ENCODE measurements at regions not wholly inside any gene's neighbourhood (a gene's known extent, or its start where the extent isn't known, plus 50 kb on each side); places are given as distances from the start of the nearest gene placed in this dataset.
"Not testable (repeated sequence)": the region's sequence is repeated elsewhere in the genome, so short reads cannot be mapped to it uniquely, and the experiment has no call there.

DNA sequence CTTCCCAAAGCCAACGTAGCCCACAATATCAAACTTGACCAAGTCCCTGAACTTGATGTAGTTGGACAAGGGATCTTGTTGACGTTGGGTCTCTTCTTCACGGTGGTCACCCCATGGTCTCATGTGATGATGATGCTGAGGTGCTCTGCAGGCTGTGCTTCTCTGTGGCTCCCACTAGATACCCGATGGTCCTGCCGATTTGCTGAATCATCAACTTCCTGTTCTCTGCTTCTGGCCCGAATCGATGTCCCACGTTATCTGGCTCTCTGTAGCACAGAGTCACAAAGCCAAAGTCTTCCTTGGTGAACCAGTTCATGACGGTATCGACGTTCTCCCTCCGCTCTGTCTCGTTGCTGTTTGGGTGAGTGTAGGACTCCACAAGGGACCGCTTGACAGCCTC is 201.0 kb downstream of the ADRA2C start:
- DNase-seq: not testable (repeated sequence)

DNA sequence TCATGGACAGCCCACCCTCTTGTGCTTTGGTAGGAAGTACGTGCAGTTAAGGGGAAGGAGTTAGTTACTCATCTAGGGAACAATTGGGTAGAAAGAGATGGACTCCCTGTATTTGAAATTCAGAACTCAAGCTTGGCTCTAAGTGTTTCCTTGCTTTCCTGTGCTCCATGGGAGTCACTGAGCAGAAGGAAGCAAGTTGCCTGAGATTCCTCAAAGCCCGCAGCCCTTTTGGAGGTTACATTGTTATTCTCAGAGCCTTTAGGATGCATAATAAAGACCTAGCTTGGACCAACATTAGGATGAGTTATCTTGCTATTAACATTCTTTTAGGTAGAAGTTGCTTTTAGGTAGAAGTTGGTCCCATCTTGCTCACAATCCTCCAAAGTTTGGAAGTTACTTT is 206.4 kb downstream of the ADRA2C start:
- not testable (repeated sequence) for DNase-seq

DNA sequence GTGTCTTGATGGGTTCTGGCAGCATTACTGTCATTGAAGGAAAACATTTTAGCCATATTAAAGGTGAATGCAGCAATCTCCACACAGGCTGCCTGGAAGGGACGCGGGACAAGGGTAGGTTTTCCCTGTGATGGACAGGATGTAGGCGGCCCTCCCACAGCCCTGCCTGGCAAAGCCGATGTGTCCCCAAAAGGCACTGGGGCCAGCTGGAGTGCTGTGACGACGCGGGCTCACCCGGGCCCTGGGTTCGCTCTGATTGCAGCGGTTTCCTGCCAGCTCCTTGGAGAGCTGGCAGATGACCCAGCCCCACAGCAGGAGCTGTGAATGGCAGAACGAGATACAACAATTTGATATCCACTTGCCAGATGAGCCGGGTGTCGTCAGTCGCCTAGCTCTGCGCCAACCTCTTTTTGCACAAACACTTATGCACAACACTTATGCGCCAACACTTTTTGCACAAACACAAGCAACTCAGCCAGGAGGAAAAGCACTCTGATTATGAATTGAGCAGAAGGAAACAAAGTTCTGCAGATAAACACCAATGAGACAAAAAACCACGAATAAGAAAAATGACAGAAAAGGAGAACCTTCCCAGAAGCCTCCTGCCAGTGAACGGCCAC is 207.5 kb downstream of the ADRA2C start:
- DNase-seq: not testable (repeated sequence)

DNA sequence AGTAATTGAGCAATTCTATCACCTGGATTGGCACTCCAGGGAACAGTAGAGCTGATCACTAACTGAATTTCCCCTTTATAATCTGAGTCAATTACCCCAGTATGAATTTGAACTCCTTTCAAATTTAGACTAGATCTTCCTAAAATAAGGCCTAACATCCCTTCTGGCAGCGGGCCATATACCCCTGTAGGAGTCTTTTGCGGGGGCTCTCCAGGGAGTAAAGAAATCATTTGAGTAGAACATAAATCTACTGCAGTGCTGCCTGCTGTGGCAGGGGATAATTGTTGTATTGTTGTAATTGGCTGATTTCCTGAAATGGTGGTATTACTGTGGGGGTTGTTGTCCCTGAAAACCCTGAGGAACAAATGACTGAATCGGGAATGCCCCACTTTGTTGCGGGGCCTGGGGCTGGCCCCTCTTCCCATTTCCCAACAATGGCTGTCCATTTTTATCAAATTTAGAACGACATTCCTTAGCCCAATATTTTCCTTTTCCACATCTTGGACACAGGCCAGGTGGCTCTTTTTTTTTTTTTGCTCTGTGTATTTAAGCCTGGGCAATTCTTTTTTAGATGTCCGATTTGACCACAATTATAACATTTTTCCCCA is 217.4 kb downstream of the ADRA2C start:
- DNase-seq: not testable (repeated sequence)

DNA sequence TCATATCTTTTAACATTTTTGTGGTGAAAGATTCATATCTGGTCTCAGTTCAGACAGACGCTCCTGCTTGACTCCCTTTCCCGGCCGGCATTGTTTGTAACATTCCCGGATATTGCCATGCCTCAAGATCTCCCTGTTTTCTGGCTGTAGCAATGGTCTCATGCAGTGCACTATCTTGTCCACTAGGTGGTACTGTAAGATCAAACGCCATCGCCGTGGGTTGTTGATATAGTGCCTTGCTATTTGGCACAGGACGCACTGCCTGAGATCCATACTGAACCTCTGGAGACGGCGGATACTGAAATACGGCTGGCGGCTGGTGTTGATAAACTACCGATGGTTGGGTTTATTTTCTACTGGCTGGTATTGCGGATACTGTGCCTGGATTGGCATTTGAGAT is 218.6 kb downstream of the ADRA2C start:
- not testable (repeated sequence) for DNase-seq

DNA sequence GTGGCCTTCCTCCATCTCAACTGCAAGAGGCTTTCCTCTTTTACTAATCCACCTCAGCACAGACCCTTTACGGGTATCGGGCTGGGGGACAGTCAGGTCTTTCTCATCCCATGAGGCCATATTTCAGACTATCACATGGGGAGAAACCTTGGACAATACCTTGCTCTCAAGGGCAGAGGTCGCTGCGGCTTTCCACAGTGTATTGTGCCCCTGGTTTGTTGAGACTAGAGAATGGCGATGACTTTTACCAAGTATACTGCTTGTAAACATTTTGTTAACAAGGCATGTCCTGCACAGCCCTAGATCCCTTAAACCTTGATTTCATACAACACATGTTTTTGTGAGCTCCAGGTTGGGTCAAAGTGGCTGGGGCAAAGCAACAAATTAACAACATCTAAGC is 220.2 kb downstream of the ADRA2C start:
- DNase-seq: not testable (repeated sequence)

DNA sequence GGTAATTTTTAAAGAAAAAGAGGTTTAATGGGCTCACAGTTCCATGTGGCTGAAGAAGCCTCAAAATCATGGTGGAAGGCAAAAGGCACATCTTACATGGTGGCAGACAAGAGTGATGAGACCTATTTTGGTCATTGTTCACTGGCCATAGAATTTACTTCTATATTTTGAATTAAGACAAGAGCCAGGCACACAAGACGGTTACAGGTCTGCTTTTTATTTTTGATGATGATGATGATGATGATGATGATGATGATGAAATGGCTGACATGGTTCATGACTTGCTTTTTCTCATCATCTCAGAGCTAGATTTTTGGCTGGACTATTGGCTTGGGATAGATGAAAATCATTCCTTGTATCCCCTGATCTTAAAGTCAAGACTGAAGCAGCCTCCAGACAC is 229.3 kb downstream of the OTOP1 start:
- not testable (repeated sequence) for DNase-seq

DNA sequence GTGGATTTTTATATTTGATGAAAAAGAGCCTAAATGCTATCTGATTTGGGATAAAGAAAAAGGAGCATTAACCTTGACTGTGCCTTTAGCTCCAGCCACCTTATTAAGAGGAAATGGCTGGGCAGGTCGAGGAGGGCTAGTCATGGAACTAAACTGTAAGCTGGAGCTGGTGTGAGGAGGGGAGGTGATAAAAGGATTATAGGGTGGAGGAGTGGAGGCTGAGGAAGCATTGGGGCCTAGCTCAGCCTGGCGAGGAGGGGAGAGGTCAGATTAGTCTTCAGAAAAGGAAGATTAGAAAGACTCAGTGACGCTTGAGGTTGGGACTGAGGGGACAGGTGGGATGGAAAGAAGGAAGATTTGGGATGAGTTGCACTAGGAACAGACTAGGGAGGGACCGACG is 222.7 kb downstream of the OTOP1 start:
- not testable (repeated sequence) for DNase-seq

DNA sequence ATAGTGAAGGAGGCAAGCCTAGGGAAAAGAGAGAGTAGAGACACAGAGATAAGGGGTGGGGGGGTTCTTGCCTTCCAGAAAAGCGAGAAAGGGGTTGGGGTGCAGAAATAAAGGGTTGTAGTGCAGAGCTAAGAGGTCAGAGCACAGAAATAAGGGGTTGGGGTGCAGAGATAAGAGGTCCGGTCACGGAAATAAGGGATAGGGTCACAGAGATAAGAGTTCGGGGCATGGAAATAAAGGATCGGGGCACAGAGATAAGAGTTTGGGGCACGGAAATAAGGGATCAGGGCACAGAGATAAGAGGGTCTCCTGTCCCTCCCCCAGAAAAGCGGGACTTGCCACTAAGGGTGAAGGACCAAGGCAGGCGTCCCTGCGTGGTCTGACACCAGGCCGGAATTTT is 222.0 kb downstream of the OTOP1 start:
- not testable (repeated sequence) for DNase-seq

DNA sequence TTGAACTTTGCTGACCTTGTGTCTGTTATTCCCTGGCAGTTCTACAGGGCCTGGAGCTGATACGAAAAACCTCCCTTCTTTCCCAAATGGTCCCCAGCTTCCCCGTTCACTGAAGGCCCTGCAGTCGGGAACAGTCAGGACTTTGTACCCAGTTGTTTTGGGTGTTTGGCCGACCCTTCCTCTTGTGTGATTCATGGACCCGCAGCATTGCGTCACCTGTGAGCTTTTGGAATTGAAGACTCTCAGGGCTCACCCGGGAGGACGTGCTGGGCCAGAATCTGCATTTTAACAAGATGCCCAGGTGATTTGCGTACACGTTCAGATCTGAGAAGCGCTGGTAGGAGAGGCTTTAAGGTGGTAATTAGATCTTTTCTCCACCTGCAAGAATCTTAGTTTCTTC is 220.4 kb downstream of the OTOP1 start:
- not testable (repeated sequence) for DNase-seq

DNA sequence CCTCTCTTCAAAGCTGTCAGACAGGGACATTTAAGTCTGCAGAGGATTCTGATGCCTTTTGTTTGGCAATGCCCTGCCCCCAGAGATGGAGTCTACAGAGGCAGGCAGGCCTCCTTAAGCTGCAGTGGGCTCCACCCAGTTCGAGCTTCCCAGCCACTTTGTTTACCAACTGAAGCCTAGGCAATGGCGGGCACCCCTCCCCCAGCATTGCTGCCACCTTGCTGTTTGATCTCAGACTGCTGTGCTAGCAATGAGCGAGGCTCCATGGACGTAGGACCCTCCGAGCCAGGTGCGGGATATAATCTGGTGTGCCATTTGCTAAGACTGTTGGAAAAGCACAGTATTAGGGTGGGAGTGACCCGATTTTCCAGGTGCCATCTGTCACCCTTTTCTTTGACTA is 207.7 kb downstream of the OTOP1 start:
- not testable (repeated sequence) for DNase-seq

DNA sequence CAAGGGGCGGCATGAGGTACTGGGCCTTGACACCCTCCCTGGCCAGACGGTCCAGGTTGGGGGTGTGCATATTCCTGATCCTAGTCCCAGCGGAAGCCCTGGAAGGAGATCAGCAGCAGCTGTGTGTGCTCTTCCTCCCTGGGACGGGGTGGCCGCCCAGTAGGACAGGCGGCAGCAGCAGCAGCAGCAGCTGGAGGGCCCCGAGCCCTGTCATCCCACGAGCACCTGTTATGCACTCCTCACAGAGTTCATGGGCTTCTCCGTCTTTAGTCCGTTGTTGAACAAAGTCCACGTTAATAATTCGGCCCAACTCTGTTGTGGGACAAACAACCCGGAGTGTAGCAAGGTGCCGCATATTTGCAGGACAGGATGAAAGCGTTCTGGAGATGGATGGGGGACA is 205.6 kb downstream of the OTOP1 start:
- DNase-seq: not testable (repeated sequence)

DNA sequence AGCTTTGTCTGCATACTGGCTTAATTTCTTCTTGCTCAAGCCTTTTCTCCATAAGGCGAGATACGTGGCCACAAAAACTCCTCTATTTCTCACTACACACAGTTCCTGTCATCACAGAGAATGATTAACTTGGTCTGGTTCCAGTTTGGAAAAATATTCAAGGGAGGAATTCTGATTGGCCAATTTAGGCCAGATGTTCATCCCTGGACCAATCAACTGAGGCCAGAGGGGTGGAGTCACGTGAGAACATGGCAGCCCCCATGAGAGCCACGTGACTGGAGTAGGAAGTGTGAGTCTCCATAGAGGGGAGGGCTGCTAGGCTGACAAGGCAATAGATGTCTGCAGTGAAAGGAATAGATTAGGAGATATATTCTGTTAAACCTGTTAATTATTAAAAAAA is 200.0 kb downstream of the OTOP1 start:
- not testable (repeated sequence) for DNase-seq

DNA sequence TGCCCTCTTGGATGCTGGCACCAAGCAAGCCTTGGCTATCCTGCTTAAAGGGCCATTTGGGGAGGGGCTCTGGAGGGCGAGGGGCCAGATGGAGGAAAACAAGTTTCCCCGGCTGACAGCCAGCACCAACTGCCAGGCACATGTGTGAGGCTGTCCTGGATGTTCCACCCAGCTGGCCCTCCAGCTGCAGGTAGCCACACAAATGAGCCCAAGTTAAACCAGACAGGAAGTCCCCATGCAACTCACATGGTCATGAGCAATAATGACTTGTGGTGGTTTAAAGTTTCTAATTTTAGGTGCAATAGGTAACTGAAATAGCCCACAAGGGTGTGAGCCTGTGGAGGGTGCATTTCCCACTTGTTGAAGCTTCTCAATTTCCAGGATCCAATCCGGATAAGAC is 198.0 kb downstream of the OTOP1 start:
- not testable (repeated sequence) for DNase-seq

DNA sequence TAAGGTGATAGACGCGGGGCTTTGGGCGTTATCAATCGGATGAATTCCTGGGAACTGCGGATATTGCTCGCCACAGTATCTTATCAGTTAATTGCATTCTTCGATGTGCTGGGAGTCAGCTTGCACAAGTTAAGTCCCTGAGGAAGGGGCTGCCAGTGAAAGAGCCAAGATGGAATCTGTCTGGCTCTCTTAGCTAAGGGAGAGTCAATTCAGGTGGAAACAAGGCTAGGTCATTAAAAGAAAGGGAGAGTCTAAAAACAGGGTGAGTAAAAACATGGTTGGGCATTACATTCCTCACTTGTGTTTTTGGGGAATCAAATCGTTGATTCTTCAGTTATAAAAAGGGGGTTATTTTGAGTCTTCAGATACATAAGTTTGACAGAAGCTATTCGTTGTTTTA is 196.2 kb downstream of the OTOP1 start:
- DNase-seq: not testable (repeated sequence)

DNA sequence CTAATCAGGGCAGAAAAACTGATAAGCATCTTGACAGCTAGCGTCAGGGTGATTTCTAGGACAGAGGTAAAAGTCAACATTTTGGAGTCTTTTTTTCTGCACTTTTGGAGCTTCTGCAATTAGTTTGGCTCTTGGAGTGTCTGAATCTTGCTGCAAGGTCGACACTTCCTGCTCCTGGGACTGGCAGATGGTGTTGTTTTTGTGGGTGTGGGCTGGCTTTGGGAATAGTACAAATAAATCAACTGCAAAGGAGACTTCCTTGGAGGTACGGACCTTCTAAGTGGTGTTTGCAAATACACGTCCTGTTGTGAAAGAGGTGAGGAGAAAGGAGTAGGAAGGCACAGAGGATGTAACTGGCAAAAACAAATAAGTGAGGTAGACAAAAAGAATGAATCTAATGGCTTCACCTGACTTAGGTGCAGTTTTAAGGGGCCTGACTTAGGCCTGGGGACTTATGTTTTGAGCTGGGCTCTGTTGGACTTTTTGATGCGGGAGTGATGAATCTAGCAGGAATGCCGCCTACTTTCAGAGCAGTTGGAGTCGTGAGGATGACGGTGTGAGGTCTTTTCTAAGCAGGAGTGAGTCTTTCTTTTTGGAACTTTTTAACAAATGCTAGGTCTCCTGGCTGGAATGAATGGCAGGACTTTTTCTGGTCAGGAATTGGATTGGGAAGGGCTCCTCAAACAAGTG is 195.1 kb downstream of the OTOP1 start:
- not testable (repeated sequence) for DNase-seq

DNA sequence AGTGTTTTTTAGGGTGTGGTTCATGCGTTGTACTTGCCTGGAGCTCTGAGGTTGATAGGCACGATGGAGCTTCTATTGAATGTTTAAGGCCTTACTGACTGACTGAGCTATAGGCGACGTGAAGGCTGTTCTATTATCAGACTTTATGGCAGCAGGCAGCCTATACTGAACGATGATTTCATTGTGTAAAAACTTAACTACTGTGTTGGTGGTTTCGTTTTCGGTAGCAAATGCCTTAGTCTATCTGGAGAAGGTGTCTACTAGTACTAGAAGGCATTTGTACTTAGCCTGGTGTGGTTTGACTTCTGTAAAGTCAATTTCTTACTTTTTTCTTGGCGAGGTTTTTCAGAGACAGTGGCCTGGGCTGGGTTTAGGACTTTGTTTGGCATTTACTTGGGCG is 194.4 kb downstream of the OTOP1 start:
- not testable (repeated sequence) for DNase-seq

DNA sequence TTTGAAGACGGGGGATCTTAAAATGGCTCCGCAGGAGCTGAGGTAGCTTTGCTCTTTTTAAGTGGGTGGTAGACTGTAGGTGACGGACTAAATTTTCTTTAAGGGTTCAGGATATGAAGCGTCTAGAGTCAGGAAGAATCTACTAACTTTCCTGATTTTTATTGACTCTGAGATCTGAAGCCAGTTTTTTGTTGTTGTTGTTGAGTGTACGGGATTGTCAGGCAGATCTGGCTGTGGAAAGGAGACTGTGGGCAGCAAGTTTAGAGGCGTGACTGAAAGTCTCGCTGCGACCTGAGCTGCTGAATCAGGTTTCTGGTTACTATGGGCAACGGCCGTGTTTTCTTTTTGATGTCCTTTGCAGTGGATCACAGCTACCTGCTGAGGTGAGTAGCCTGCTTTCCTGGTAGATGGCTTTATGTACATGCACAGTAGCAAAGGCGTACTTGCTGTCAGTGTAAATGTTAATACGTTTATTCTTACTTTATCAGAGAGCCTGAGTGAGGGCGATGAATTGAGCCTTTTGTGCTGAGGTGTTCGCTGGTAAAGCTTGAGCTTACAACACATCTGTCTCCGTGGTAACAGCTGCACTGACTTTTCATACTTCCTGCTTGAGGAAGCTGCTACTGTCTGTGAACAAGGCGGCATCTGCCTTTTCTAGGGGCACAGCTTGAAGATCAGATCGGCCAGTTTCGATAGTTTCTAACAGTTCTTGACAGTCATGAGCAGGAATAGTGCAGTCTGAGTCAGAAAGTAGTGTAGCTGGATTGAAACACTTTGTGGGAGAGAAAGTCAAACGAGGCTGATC is 193.7 kb downstream of the OTOP1 start:
- DNase-seq: not testable (repeated sequence)

DNA sequence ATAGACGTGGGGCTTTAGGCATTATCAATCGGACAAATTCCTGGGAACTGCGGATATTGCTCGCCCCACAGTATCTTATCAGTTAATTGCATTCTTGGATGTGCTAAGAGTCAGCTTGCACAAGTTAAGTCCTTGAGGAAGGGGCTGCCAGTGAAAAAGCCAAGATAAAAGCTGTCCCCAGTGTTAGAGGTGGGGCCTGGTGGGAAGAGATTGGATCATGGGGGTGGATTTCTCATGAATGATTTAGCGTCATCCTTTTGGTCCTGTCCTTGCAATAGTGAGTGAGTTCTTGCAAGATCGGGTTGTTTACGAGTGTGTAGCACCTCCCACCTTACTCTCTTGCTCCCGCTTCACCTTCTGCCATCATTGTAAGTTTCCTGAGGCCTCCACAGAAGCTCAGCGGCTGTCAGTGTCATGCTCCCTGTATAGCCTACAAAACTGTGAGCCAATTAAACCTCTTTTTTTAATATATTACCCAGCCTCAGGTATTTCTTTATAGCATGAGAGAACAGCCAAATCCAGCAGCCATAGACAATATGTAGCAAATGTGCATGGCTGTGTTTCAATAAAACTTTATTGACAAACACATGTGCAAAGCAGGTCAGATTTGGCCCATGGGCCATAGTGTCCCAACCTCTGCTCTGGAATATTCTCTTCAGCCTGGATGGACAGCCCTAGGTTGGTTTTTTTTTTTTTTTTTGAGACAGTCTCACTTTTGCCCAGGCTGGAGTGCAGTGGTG is 189.2 kb downstream of the OTOP1 start:
- DNase-seq: not testable (repeated sequence)

DNA sequence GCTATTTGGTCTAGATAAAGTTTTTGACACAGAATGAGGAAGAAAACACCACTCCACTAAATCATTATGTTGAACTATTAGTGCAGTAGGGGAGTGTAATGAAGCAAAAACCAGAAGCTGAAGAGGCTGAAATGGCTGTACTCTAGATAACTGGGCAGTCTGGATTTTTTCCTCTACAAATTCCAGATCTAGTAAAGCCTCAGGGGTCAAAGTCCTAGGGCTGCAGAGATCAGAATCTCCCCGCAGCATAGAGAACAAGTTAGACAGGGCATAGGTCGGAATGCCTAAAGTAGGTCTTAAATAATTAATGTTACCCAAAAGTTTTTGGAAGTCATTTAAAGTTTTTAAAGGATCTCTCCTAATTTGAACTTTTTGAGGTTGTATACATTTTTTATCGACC is 180.9 kb downstream of the OTOP1 start:
- not testable (repeated sequence) for DNase-seq

DNA sequence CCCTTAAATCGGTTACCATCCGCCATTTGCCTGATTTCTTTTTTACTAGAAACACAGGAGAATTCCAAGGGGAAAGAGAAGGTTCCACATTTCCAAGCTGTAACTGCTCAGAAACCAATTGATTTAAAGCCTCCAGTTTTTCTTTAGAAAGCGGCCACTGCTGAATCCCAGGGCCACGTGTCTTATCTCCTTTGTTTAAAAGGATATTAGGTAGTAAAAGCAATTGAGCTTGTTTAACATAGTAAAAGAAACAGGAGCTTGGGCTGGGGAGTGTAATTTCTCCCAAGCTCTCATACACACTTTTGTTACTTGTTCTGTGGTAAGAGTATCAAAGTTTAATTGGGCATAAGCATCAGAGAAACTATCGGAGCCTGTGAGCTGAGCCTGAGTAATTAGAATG is 180.0 kb downstream of the OTOP1 start:
- not testable (repeated sequence) for DNase-seq

DNA sequence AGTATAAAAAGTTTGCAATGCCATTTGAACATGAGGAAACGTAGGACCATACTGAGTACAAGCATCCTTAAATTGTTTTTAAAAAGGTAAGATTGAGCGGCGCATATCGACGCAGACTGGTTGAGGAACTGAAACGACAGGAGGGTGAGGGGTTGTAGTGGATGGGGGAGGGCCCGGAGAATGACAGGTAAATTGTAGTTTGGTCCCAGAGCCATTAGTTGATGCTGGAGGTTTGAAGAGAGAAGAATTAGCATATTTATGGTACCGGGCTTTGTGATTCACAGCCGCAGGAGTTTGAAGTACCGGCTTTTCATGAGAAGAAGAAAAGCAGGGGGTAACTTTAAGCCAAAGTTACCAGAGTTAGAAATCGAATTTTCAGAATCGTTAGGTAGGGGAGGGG is 179.5 kb downstream of the OTOP1 start:
- not testable (repeated sequence) for DNase-seq

DNA sequence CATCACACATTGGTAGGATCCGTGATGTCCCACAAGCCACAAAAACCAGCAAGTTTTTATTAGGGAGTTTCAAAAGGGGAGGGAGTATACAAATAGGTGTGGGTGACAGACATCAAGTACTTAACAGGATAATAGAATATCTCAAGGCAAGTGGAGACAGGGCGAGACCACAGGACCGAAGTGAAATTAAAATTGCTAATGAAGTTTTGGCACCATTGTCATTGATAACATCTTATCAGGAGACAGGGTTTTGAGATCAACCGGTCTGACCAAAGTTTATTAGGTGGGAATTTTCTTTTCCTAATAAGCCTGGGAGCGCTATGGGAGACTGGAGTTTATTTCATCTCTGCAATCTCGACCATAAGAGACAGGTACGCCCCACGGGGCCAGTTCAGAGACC is 178.5 kb downstream of the OTOP1 start:
- DNase-seq: not testable (repeated sequence)

All from NCI-H526 (cell line).